ENCODE measurements at regions not wholly inside any gene's neighbourhood (a gene's known extent, or its start where the extent isn't known, plus 50 kb on each side); places are given as distances from the start of the nearest gene placed in this dataset.

DNA sequence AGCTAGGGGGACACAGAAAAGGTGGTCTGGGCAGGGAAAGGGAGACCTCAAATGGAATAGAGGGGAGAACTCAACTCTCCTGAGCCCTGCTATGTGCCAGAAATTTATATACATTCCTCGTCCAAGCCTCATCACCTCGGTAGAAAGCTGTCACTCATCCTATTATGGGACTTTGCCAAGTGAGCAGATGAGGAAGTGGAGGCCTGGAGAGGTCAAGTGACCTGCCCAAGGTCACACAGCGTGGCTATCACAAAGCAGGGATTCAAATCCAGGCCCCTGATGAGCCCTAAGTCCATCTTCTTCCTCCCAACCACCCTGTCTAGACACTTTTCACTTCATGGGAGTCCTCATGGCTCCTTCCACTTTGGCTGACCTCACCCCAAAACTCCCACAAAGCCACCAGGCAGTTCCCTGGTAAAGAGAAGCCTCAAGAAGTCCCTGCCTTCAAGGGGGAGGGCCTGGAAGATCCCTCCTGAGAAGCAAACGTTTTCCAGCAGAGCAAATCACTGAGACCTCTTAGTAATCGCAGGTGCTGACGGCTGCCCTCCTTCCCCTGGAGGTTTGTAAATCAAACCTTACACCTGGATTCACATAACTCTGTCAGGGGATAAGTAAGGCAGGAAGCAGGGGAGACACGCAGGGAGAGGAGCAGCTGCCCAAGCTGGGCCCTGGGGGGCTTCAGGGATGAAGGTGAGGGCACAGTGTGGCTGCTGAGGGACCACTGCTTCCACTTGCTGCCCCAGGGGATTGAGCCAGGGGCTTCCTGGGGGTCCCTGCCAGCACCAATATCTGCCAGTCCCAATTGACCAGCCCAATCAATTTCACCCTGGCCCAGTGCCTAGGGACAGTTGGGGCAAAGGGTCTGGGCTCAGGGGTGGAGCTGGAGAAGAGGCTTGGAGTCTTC, 351.2 kb downstream of the MATN1 start:
- intact Hi-C loops (cut with DNase I; ENCODE audit: low total_unique reads), result no loop called here
- DNase-seq, result no peak
- no peaks in the 10 kb centered on the region for H3K4me1 ChIP-seq
- WGBS, 5 donors, result 48 to 59% (median 54%) methylated on average over 7 of the region's 7 CpGs
- H3K27ac ChIP-seq, result no peak overlapping the region
- no peak overlapping the region for H3K4me3 ChIP-seq
- no peaks in the 10 kb centered on the region for H3K36me3 ChIP-seq
- TF ChIP-seq POLR2AphosphoS5 (IDR thresholded peaks at IDR 0.05), result no peak
- TF ChIP-seq, protein P1, sequence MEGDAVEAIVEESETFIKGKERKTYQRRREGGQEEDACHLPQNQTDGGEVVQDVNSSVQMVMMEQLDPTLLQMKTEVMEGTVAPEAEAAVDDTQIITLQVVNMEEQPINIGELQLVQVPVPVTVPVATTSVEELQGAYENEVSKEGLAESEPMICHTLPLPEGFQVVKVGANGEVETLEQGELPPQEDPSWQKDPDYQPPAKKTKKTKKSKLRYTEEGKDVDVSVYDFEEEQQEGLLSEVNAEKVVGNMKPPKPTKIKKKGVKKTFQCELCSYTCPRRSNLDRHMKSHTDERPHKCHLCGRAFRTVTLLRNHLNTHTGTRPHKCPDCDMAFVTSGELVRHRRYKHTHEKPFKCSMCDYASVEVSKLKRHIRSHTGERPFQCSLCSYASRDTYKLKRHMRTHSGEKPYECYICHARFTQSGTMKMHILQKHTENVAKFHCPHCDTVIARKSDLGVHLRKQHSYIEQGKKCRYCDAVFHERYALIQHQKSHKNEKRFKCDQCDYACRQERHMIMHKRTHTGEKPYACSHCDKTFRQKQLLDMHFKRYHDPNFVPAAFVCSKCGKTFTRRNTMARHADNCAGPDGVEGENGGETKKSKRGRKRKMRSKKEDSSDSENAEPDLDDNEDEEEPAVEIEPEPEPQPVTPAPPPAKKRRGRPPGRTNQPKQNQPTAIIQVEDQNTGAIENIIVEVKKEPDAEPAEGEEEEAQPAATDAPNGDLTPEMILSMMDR (IDR thresholded peaks at IDR 0.05 in 8 of 11, conservative IDR thresholded peaks at IDR 0.05 in 3 of 11), result no peak
- no peak for TF ChIP-seq POLR2A (IDR thresholded peaks at IDR 0.05)
- H3K9me3 ChIP-seq, result no peaks in the 10 kb centered on the region
- peaks cover 0 to 26% (median 0%) of the 10 kb centered on the region in 7 donors for H3K27me3 ChIP-seq (replicated peaks in 1 of 7)

DNA sequence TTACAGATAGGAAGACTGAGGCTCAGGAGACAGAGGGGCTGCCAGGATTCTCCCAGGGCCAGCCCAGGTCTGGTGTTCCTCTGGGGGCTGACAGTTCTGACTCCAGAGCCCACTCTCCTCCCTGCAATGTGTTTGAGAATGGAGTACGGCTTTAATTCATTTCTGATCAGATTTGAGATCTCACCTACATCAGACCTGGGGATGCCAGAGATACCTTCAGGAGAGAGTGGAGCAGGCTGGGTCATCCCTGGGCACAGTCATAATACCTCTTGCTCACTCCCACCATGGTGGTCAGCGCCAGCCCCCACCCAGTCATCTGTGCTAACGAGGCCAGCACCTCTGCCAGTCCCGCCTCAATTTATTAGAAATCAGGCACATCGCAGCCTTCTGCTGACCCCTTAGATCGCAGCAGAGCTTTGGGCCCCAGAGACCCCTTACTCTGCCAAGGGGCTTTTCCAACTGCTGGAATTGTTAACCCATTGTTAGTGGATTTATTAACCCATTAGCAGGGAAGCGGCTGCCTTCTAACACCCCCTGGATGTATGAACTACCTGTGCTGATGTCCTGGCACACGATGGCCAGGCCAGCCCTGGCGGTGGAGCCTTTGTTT, 352.1 kb downstream of the MATN1 start:
- Histone ChIP-seq H3K9me3 (no peaks in the 10 kb centered on the region), H3K4me1 (no peaks in the 10 kb centered on the region), H3K36me3 (no peaks in the 10 kb centered on the region), H3K4me3 (no peak overlapping the region), H3K27ac (no peak overlapping the region), H3K27me3 (replicated peaks in 1 of 7) (peaks cover 0 to 18% (median 0%) of the 10 kb centered on the region in 7 donors)
- DNase-seq, result no peak
- TF ChIP-seq, protein P1 (IDR thresholded peaks at IDR 0.05 in 8 of 11, conservative IDR thresholded peaks at IDR 0.05 in 3 of 11), result no peak
- TF ChIP-seq POLR2A (IDR thresholded peaks at IDR 0.05), result no peak
- TF ChIP-seq POLR2AphosphoS5 (IDR thresholded peaks at IDR 0.05), result no peak
- 80 to 89% (median 86%) methylated on average over 8 to 9 of the region's 9 CpGs for WGBS, 5 donors
- intact Hi-C loops (cut with DNase I; ENCODE audit: low total_unique reads), result no loop called here

DNA sequence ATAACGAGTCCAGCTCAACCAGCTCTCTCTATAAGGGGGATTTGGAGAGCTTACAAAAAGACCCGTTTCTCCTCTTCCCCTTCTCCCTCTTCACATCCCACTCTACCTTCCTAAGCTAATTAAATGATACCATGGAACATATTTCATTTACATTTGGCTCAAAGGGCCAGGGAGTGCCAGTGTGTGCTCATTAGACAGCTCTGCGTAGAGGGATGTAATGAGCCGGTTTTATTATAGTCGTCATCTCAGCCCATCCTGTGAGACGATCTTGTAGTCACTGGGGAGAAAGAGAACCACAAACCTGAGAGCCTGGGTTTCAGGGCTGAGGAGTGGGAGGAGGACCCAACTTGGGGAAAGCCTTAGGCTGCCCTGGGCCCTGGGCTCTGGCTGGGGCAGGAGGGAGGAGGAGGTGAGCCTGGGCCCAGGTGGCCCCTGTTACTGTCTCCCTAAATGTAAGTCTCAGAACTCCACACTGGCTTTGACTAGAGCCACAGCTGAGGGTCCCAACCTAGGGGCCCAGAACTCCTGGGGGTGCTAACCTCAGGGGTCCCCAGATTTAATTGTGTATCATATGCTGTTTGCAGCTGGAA, 354.6 kb downstream of the MATN1 start:
- intact Hi-C loops (cut with DNase I; ENCODE audit: low total_unique reads), result no loop called here
- Histone ChIP-seq H3K27me3 (replicated peaks in 1 of 7) (peaks cover 0 to 10% (median 0%) of the 10 kb centered on the region in 7 donors), H3K4me1 (no peaks in the 10 kb centered on the region), H3K9me3 (no peaks in the 10 kb centered on the region), H3K36me3 (no peaks in the 10 kb centered on the region), H3K4me3 (no peak overlapping the region), H3K27ac (no peak overlapping the region)
- TF ChIP-seq, protein P1 (IDR thresholded peaks at IDR 0.05 in 8 of 11, conservative IDR thresholded peaks at IDR 0.05 in 3 of 11), result no peak
- no peak for TF ChIP-seq POLR2A (IDR thresholded peaks at IDR 0.05)
- no peak for TF ChIP-seq POLR2AphosphoS5 (IDR thresholded peaks at IDR 0.05)
- DNase-seq, result no peak
- WGBS, 5 donors, result 60 to 73% (median 65%) methylated on average over 6 of the region's 6 CpGs

DNA sequence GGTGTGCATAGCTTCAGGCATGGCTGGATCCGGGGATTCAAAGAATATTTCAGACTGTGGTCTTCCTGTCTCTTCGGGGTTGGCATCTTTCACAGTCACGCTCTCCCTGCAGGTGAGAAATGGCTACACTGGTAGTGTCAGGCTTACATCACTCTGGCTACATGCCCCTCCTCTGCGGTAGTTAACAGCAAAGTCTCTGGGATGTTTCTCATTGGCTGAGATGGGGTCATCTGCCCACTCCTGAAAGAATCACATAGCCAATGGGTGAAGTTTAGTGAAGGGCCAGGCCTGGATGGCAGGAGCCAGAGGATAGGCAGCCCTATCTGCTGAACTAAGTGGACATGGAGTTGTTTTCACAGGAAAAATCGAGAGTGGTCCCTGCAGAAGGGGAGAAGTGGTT, 356.5 kb downstream of the MATN1 start:
- H3K27ac ChIP-seq, result no peak overlapping the region
- no peak overlapping the region for H3K4me3 ChIP-seq
- H3K9me3 ChIP-seq, result no peaks in the 10 kb centered on the region
- H3K36me3 ChIP-seq, result no peaks in the 10 kb centered on the region
- no peaks in the 10 kb centered on the region for H3K4me1 ChIP-seq
- WGBS, 5 donors, result 66 to 77% (median 70%) methylated on average over 5 of the region's 5 CpGs
- TF ChIP-seq POLR2A (IDR thresholded peaks at IDR 0.05) (no peak), POLR2AphosphoS5 (IDR thresholded peaks at IDR 0.05) (no peak)
- TF ChIP-seq, protein P1 (IDR thresholded peaks at IDR 0.05 in 8 of 11, conservative IDR thresholded peaks at IDR 0.05 in 3 of 11), result no peak
- peaks cover 0 to 15% (median 0%) of the 10 kb centered on the region in 7 donors for H3K27me3 ChIP-seq (replicated peaks in 1 of 7)
- DNase-seq, result no peak
- intact Hi-C loops (cut with DNase I; ENCODE audit: low total_unique reads), result no loop called here

Measured in spleen (tissue), 11 donors.